Ovary (tissue), 3 donors: ENCODE measurements at regions not wholly inside any gene's neighbourhood (a gene's known extent, or its start where the extent isn't known, plus 50 kb on each side); places are given as distances from the start of the nearest gene placed in this dataset.

ENCODE experiments used
- CTCF ChIP-seq, 3 donors: fragments of 450-650 bp in 2 of 3; fragments of 200-600 bp in 1 of 3; IDR thresholded peaks; one replicate each; pipeline versions ENCODE4 v1.5.1 to v1.8.0; 2016 to 2022; ENCODE audit warnings: antibody characterized with exemption in 3 of 3, mild to moderate bottlenecking in 1 of 3
- EP300 ChIP-seq: sonication (generic); formaldehyde crosslinking; IDR thresholded peaks from one replicate; pipeline ENCODE4 v1.6.1; 2017; ENCODE audit warnings: antibody characterized with exemption
- POLR2A ChIP-seq: fragments of 450-650 bp; IDR thresholded peaks from one replicate; pipeline ENCODE4 v1.6.1; 2017; ENCODE audit warnings: antibody characterized with exemption, mild to moderate bottlenecking, moderate library complexity
- donor health status: DM: no; HTN: no; CAD: no.

- TF ChIP-seq CTCF (IDR thresholded peaks at IDR 0.05) (no peak), POLR2A (no peak), EP300 (no peak)
Measured at GRCh38 chr5:136425921-136426320, 60.6 kb upstream of the TRPC7 start.
